HG03175 (cell line): ENCODE measurements at regions not wholly inside any gene's neighbourhood (a gene's known extent, or its start where the extent isn't known, plus 50 kb on each side); places are given as distances from the start of the nearest gene placed in this dataset.

Experiments
- ATAC-seq: cut with Tn5 transposase; IDR thresholded peaks from one replicate; pipeline ENCODE4 v1.9.1; 2021; ENCODE audit warnings: mild to moderate bottlenecking, moderate library complexity; ENCODE audit not compliant: unreplicated experiment

DNA sequence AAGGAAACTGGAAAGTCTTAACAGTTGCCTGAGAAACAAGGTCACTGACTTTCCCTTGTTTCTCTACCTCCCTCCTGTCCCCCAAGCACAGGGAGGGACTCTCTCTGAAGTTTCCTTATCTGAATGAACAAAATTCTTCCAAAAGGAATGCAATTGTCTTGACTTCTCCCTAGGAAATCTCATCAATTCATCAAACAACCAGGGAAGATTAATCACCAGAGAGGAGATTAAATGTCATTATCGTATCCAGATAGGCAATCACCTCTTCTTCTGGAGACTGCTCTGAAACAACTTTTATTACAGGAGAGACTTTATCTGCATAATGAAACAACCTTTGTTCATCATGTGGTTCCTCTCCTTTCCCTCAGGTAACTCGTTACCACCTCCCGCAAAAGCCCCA lies 431.4 kb downstream of the SLC16A7 start:
- no peak for ATAC-seq

DNA sequence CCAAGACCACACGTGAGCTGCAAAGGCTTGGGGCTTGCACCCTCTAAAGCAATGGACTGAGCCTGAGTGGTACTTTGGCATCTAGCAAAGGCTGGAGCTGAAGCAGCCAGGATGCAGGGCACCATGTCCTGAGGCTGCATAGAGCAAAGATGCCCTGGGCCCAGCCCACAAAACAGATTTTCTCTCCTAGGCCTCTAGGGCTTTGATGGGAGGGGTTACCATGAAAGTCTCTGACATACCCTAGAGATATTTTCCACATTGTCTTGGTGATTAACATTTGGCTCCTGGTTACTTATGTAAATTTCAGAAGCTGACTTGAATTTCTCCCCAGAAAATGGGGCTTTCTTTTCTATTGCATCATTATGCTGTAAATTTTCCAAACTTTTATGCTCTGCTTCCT lies 438.3 kb downstream of the SLC16A7 start:
- no peak for ATAC-seq

DNA sequence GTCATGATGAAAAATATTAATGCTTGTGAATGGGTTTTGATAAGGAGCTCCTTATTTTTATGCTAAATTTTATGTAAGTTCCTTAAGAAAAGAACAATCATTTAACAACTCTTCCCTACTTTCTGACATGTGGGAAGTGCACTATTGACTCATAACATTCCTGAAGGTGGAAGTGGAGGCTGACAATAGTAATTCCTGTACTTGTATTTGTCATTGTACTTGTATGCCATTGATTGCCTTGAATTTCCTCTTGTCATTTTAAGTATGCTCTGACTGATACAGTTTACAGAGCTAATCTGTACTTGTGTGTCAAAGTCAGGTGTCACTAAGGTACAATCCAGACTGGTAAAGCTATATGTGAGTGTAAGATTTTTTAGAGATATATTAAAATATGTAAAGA lies 440.0 kb downstream of the SLC16A7 start:
- no peak for ATAC-seq

DNA sequence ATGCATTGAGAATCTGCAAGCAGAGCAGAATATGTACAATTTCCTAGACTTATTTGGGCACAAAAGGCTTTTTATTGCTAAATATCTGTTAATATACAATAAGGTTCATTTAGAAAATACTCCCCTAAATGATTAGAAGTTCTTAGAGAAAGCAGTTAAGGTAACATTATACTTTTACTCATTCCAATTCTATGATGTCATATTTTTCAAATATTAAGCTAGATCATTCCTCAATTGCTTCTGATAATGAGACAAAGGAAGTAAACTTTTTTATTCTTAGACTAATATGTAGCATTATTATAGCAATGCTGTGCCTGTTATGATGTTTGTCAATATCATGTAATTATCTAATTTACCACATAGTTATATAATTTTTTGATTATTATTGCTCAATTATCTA lies 447.0 kb downstream of the SLC16A7 start:
- ATAC-seq: no peak

DNA sequence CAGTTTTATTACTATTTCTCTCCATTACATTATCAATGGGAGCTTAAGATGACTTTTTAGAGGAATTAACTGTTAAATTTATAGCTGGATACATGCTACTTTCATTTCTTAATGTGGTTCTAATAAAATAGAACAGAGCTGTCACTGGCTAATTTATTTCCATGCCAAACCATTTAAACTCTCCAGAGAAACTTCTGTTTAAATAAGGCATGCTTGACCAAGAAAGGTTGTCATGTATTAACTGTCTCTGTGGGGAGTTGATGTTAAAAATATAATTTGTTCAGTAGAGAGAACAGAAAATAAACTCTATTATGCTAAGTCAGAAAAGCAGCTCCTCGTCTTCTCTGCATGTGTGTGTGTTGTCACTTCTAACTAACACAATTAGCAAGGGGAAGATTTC lies 447.4 kb downstream of the SLC16A7 start:
- no peak for ATAC-seq

DNA sequence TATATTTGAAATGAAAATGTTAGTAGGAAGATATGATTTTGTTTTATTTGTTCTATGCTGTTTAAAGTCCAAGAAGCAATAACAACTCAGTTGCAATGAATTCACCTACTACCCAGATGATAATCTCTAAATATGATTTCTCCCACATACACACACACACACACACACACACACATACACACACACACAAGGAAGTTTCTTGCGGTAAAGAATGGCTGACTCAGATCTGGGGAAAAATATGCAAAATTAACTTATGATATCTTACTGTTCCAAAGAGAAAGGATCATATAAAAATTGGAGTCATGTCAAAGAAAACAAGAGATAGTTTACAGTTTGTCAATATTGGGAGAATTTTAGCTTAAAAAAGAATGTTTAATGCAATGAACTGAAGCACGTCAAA lies 456.7 kb downstream of the SLC16A7 start:
- no peak for ATAC-seq

DNA sequence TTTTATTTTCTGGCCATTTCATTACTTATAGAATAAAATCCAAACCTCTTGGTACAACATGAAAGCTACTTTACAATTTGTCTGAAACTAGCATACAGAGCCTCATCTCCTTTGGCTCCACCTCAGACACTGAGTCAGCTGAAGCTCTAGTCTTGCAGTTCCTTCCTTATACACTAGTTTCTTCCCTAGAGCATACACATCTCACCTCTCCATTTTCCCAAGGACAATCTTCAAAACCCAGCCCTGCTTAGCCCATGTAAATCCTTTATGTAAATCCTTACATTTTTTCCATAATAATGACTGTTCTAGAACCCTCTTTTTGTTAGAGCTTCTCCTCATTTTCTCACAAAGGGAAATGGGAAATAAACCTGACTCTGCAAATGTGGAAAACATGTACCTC lies 463.4 kb downstream of the SLC16A7 start:
- no peak for ATAC-seq

DNA sequence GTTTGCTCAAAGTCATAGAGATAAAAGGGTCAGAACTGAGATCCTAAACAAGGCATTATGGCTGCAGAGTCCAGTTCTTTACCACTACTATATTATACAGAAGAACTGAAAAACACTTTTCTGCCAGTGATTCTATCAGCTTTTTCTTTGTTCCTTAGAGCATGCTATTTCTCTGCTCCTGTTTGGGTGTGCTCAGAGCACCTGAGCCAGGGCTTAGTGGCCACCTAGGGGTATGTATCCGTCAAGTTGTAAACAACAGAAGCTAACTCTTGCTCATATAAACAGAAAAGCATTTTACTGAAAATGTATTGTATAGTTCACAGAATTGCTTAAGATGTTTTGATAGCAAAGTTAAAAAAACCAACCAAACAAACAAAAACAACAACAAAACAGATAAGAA lies 470.8 kb downstream of the SLC16A7 start:
- ATAC-seq: no peak

DNA sequence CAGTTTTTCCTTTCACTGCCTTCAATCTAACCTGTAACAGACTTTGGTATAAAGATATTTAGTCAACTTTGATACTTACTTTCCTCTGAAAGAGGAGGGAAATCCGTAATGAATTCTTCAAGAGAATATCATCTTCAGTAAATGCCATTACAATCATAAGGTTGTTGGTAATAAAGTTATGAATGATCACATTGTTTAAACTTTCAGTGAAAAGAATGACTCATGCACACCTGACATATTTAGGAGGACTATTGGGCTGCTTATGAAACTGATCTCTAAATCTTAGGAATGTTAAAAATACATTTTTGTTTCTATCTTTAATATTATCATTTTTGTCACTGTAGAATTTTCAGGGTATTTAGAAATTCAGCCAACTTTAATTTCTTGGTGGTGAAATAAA lies 474.7 kb downstream of the SLC16A7 start:
- ATAC-seq: no peak

DNA sequence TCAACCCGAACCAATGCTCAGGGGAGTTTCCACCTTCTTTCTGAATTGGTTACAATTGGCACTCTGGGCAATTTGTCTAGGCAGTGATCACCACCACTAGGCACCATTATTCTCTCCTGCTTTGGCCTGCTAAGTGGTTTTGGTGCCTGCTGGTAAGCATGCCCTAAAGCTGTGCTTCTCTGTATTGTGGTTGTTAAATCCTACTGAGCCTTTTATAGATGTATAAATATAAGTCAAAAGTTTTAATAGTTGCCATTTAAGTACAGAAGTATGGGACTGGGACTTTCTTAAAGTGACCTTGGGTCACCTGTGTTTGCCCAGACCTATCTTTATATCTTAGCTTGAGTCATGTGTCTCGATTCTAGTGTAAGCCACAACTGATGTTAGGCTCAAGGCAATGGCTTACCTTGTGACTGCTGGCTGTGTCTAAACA lies 475.9 kb downstream of the SLC16A7 start:
- ATAC-seq: no peak

DNA sequence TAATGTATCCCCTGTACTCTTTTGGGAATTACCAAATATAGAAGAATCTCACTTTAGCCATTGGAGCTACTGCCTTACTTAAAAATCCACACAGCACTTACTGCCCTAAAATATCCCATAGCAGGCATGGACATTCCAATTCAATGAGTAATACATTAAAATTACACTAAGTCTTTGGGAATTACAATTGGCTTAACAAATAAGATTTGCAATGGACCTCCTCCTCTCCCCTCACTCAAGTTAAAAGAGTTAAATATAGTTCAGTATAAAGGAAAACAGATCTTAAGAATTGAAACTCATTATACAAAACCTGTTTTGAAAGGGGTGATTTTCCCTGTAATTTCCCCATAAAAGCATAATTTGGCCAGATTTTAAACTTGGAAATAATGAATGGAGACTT lies 477.1 kb downstream of the SLC16A7 start:
- no peak for ATAC-seq

DNA sequence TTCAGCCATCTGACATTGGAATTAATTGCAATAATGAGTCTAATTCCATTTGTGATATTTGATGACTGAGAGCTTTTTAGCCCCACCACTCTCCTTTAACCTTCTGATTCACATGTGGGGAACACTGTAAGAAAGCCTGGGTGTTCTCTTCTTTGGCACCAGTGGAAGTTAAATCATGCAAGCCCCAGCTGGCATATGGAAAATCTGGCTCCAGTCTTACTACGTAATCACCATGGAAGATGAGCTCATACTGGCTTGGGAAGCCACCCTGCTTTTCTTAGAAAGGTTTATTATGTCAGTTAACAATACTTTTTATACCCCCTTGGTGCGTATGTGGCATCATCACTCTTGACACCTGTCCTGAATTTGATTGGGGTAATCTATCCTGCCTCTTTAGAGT lies 479.3 kb downstream of the SLC16A7 start:
- no peak for ATAC-seq

DNA sequence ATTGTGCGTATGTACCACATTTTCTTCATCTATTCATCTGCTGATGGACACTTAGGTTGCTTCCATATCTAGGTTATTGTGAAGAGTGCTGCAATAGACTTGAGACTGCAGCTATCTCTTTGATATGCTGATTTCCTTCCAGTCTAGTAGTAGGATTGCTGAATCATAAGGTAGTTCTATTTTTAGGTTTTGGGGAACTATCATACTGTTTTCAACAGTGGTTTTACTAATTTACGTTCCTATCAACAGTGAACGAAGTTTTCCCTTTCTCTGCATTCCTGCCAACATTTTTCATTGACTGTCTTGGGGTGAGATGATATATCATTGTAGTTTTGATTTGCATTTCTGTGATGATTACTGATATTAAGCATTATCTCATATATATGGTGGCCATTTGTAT lies 482.2 kb downstream of the SLC16A7 start:
- no peak for ATAC-seq

DNA sequence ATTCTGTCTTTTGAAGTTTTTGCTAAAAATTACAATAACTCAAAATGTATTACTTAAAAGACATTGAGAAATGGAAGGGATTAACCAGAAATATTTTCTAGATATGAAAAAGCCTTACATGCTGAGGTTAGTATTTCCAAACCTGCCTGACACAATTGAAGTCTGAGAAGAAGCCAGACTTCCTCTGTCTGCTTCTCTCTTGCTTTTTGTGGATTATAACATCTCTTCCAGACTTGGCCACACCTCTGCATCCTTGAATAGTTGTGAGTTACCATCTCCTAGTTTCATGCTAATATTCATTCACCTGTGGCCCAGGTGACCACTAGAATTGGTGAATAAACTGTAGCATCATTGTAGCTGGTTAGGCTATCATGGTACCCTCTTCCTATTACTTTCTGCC lies 497.6 kb downstream of the SLC16A7 start:
- ATAC-seq: no peak

DNA sequence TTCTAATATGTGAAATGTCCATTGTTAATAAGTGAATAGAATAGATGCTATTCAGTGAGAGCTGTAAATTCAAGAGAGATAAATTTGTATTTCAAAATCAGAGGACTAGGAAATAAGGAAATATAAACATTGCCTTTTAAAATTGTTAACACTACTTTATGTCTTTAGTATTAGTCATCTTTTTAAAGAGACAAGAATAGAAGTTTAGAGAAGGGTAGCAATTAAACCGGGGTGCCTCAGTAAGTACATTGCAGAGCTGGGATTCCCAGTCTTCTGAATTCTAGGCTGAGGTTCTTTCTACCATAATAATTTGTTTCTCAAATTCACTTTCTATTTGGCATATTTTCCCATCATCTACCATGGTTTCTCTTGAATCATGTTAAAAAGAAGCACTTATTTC lies 498.6 kb downstream of the SLC16A7 start:
- ATAC-seq: no peak

DNA sequence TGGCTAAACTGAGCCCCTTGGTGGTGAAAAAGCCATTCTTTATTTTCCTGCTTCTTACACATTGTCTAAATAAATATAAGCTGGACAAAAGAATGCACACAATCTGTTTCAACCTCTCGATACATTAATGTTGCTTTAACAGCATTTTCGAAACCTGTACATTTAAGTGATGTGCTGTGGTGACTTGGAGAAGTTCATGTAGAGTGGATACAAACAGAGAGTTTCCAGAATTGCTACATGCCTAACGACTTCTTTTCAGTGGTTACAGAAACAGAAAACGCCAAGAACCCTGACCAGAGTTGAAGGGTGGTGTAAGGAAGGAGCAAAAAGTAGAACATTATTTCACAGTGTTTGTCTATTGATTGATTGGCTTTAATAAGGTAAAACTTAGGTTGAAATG lies 500.9 kb downstream of the SLC16A7 start:
- ATAC-seq: no peak

DNA sequence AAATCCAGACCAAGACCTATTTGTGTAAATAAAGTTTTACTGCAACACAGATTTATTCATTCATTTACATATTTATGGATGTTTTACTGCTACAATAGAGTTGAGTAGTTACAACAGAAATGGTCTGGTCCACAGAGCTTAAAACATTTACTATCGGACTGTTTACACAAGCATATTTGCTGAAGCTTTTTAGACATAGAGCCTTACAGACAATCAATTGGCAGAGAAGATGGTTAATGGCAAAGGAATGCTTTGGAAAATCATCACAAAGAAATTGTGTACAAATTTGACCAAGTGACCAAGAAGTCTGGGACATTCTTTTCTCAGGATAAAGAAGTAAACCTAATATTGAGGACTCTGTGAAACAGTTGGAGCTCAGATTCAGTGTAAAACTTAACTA lies 504.3 kb downstream of the SLC16A7 start:
- no peak for ATAC-seq

DNA sequence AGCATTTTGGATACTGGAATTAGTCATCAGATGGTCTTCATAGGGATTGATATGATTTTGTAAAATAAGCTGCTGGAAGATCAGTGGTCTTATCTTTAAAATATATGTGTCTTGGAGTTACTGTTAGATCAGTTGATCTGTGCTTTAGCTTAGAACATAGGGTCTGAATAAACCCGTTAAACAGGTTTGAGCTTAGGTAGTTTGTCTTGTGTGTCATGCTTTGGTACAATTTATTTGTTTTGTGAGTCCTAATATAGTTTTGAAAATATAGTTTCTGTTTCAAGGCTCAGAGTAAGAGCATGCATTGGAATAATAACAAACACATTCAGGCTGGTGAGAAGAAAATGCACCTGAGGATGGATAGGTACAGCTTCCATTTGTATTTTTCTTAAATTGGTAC lies 505.0 kb downstream of the SLC16A7 start:
- ATAC-seq: no peak

DNA sequence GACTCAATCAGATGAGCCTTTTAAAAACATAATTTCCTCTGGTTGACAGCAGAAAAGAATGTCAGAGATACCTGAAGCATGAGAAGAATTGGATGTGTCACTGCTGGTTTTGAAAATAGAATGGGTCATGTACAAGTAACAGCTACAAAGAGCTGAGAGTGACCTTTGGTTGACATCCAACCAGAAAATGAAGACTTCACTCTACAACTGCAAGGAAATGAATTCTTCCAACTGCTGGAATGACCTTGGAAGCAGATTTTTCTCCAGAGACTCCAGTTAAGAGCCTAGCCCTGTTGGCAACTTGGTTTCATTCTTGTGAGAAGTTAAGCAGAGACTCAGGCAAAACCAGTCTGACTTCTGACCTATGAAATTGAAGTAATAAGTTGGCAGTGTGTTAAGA lies 505.9 kb downstream of the SLC16A7 start:
- no peak for ATAC-seq

DNA sequence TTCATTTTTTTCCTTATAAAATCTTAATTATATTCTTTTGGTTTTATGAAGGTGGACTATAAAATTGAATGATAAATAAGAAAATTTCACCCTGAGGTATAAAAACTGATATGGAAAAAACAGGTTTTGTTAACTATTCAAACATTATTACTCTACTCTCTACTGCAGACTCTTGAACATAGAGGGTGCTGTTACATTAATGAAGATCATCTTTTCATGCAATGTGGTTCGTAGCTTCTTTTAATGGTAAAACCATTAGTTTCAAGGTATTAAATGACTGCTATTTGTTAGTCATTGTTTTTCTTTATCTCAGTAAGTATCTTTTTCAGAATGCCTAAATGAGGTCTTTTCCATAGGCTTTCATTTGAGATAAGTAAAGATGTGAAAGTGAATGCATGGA lies 510.4 kb downstream of the SLC16A7 start:
- ATAC-seq: no peak

DNA sequence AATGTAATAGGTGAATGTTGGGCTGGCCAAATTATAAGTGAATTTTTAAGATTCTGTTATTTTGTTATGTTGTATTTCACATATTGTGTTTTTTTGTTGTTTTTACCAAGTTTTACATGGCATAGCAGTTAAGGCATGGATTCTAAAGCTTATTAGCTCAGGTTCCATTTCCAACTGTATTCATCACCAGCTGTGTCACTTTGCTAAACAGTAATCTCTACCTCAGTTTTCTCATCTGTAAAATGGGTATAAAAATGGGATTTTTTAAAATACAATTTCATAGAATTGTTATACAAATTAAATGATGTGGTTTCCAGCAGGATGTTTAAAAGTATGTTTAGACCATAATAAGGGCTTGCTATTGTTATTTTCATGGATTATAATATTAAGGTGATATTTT lies 512.2 kb downstream of the SLC16A7 start:
- ATAC-seq: no peak

DNA sequence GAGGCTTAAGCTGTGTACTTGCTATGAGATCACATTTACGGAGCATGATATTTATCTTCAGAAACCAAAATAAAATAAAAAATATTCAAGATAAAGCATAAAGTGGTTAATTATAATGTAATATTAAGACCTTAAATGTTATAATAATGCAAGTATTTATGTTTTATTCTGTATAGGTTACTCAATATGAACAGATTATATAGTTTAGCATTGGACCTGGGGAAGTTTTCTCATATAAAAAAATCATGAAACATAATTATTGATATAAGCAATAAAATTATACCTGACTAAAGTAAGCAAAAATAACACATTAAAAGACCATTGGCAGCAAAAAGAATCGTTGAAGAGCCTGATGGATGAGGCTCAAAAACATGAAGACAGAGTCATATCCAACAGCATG lies 516.2 kb downstream of the SLC16A7 start:
- ATAC-seq: no peak

DNA sequence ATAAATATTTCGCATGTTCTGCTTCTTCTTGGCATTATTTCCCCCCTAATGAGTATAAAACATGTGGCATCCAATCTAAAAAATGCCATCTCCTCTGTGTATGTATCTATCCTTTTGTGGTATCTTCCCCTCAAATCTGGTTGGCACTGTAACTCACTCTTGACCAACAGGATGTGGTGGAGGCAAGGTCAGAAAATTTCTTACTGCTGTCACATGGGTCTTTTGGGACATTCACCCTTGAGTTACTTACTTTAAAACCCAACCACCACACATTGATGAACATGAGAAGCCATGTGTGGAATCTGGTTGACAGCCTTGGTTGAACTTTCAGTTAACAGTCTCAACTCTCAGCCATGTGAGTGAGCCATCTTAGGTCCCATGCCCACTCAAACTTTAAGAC lies 516.9 kb downstream of the SLC16A7 start:
- ATAC-seq: no peak

DNA sequence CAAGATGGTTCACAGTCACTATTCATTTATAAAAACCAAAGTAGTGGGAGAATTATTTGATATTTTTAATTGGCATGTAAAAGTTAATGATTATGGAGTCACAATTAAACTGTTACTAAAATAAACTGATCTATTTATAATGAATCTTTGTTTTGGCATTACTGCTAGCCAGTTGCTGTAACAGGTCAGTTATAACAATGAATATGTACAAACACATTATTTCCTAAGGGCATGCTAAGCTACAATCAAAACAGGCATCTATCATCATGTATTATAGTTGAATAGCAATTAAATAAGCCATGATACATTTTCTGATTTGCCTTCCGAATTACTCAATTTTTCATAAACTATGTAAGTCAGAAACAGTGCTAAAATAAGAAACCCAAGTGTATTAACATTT lies 518.3 kb downstream of the SLC16A7 start:
- ATAC-seq: no peak
